HEK293 (cell line): ENCODE measurements at regions not wholly inside any gene's neighbourhood (a gene's known extent, or its start where the extent isn't known, plus 50 kb on each side); places are given as distances from the start of the nearest gene placed in this dataset.

Source experiments
- CTCF ChIA-PET: fragments of 350-600 bp; formaldehyde crosslinking; extraction: SDS; loops from one replicate; lab custom pipeline; 2021; ENCODE audit warnings: antibody characterized with exemption; lab: Yijun Ruan, JAX
- POLR2A ChIA-PET: fragments of 300-600 bp; formaldehyde crosslinking; extraction: SDS; loops from one replicate; lab custom pipeline; 2020; ENCODE audit warnings: antibody characterized with exemption, inconsistent platforms; lab: Yijun Ruan, JAX
- H3K27ac ChIP-seq: fragments of 200-500 bp; sonication (Bioruptor generic); 2 replicates; pipeline ENCODE4 v1.5.1; 2014; ENCODE audit warnings: low read depth, low read length, control low read depth, inconsistent platforms; ENCODE audit errors: extremely low read depth
- H3K36me3 ChIP-seq, 2 experiments: fragments of 200-500 bp in 1 of 2; sonication (Bioruptor generic) in 1 of 2; 1 replicate in 1 of 2; 2 replicates in 1 of 2; pipeline ENCODE4 v1.5.1; 2014 to 2017; ENCODE audit warnings: inconsistent platforms in 2 of 2, low read length in 2 of 2; ENCODE audit not compliant: control insufficient read depth in 2 of 2, insufficient read depth in 1 of 2
- H3K4me1 ChIP-seq: fragments of 200-500 bp; sonication (Bioruptor generic); 2 replicates; pipeline ENCODE4 v1.5.1; 2014; ENCODE audit warnings: mild to moderate bottlenecking, low read length, inconsistent platforms; ENCODE audit not compliant: control insufficient read depth, insufficient read depth
- H3K4me3 ChIP-seq: 2 replicates; pipeline ENCODE4 v1.5.1; 2011; ENCODE audit warnings: low read depth, mild to moderate bottlenecking, control low read depth, low read length, moderate library complexity
- H3K9me3 ChIP-seq: fragments of 200-500 bp; sonication (Bioruptor generic); 2 replicates; pipeline ENCODE4 v1.5.1; 2014; ENCODE audit warnings: low read depth, low read length, inconsistent platforms; ENCODE audit not compliant: control insufficient read depth, insufficient read depth
- AEBP2 ChIP-seq: fragments of 450-650 bp; formaldehyde crosslinking; IDR thresholded peaks from 2 replicates; pipeline ENCODE4 v1.5.1; 2016; ENCODE audit warnings: missing biosample characterization, missing genetic modification characterization, borderline replicate concordance
- IKZF3 ChIP-seq: fragments of 450-650 bp; IDR thresholded peaks from 2 replicates; pipeline ENCODE4 v1.5.0; 2018; ENCODE audit warnings: missing biosample characterization, mild to moderate bottlenecking, missing genetic modification characterization, moderate library complexity
- SETDB1 ChIP-seq: IDR thresholded peaks from one replicate; pipeline ENCODE4 v1.6.1; 2017; ENCODE audit warnings: mild to moderate bottlenecking, low read length, moderate library complexity, mixed read lengths; ENCODE audit not compliant: insufficient read length
- WT1 ChIP-seq: fragments of 450-650 bp; formaldehyde crosslinking; IDR thresholded peaks from 2 replicates; pipeline ENCODE4 v1.5.1; 2016; ENCODE audit warnings: missing biosample characterization, missing genetic modification characterization
- ZBTB1 ChIP-seq: fragments of 450-650 bp; formaldehyde crosslinking; IDR thresholded peaks from 2 replicates; pipeline ENCODE4 v1.5.1; 2016; ENCODE audit warnings: missing biosample characterization, missing genetic modification characterization
- ZBTB26 ChIP-seq: fragments of 450-650 bp; formaldehyde crosslinking; optimal IDR thresholded peaks from 2 replicates; pipeline ENCODE3; 2016; ENCODE audit warnings: missing biosample characterization, mild to moderate bottlenecking, missing genetic modification characterization
- ZNF148 ChIP-seq: fragments of 450-650 bp; formaldehyde crosslinking; IDR thresholded peaks from 2 replicates; pipeline ENCODE4 v1.5.0; 2017; ENCODE audit warnings: missing biosample characterization, missing genetic modification characterization, borderline replicate concordance
- ZNF24 ChIP-seq: fragments of 450-650 bp; formaldehyde crosslinking; IDR thresholded peaks from 2 replicates; pipeline ENCODE4 v1.5.1; 2016; ENCODE audit warnings: missing biosample characterization, missing genetic modification characterization
- ZNF37A ChIP-seq: fragments of 450-650 bp; IDR thresholded peaks from 2 replicates; pipeline ENCODE4 v1.5.1; 2018; ENCODE audit warnings: missing biosample characterization, missing genetic modification characterization
- ZNF433 ChIP-seq: fragments of 450-650 bp; formaldehyde crosslinking; IDR thresholded peaks from 2 replicates; pipeline ENCODE4 v1.5.1; 2016; ENCODE audit warnings: missing biosample characterization, missing genetic modification characterization, low read depth
- ZNF449 ChIP-seq: fragments of 450-650 bp; formaldehyde crosslinking; IDR thresholded peaks from 2 replicates; pipeline ENCODE4 v1.5.1; 2017; ENCODE audit warnings: missing biosample characterization, mild to moderate bottlenecking, missing genetic modification characterization, moderate library complexity
- ZNF549 ChIP-seq: fragments of 450-650 bp; IDR thresholded peaks from 2 replicates; pipeline ENCODE4 v1.5.1; 2018; ENCODE audit warnings: missing biosample characterization, missing genetic modification characterization, mild to moderate bottlenecking, inconsistent platforms, moderate library complexity
- ZNF610 ChIP-seq: fragments of 450-650 bp; formaldehyde crosslinking; IDR thresholded peaks from 2 replicates; pipeline ENCODE4 v1.5.1; 2016; ENCODE audit warnings: missing biosample characterization, missing genetic modification characterization, borderline replicate concordance
- ZNF660 ChIP-seq: fragments of 450-650 bp; IDR thresholded peaks from 2 replicates; pipeline ENCODE4 v1.5.1; 2018; ENCODE audit warnings: missing biosample characterization, mild to moderate bottlenecking, missing genetic modification characterization
- ZNF664 ChIP-seq: fragments of 450-650 bp; formaldehyde crosslinking; IDR thresholded peaks from 2 replicates; pipeline ENCODE4 v1.5.1; 2016; ENCODE audit warnings: missing biosample characterization, missing genetic modification characterization
- ZNF701 ChIP-seq: fragments of 450-650 bp; formaldehyde crosslinking; IDR thresholded peaks from 2 replicates; pipeline ENCODE4 v1.5.1; 2016; ENCODE audit warnings: missing biosample characterization, missing genetic modification characterization
- ZNF76 ChIP-seq: fragments of 450-650 bp; formaldehyde crosslinking; IDR thresholded peaks from 2 replicates; pipeline ENCODE4; 2016; ENCODE audit warnings: low read depth, missing biosample characterization, missing genetic modification characterization, borderline replicate concordance
- ZNF768 ChIP-seq: fragments of 450-650 bp; formaldehyde crosslinking; IDR thresholded peaks from 2 replicates; pipeline ENCODE4 v1.5.1; 2018; ENCODE audit warnings: missing biosample characterization, mild to moderate bottlenecking, missing genetic modification characterization
- ZNF791 ChIP-seq: fragments of 450-650 bp; formaldehyde crosslinking; IDR thresholded peaks from 2 replicates; pipeline ENCODE4 v1.5.1; 2016; ENCODE audit warnings: missing biosample characterization, missing genetic modification characterization
- ZNF792 ChIP-seq: fragments of 450-650 bp; formaldehyde crosslinking; IDR thresholded peaks from 2 replicates; pipeline ENCODE4 v1.5.1; 2016; ENCODE audit warnings: missing biosample characterization, missing genetic modification characterization
- TF ChIP-seq, protein P1 (sequence below): sonication (generic); formaldehyde crosslinking; IDR thresholded peaks from 2 replicates; pipeline ENCODE4 v1.8.1; 2022; ENCODE audit warnings: mild to moderate bottlenecking, moderate library complexity, missing genetic modification reagents

DNA sequence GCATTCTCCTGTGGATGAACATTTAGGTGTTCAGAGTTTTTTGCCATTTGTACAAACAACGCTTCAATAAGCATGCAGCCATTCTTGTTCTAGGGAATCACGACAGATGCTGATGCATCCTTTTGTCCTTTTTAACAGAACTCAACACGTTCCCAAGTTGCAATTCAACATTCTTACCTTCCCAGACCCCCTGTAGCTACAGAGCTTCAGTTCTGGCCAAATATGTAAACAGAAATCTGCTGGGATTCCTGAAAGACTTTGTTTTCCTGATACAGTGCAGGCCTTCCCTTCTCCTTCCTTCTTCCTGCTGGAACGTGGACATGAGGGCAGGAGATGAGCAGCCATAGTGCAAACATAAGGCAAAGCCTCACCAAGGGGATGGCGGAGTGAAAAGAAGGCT lies 59.1 kb upstream of the SPATA12 start:
- Histone ChIP-seq H3K27ac (no peak overlapping the region), H3K9me3 (no peaks in the 10 kb centered on the region), H3K36me3 (no peaks in the 10 kb centered on the region), H3K4me1 (no peaks in the 10 kb centered on the region), H3K4me3 (no peak overlapping the region)
- CTCF ChIA-PET: interaction anchor here (0.7 kb wide), 2 partner anchors 19 to 162 kb away, joined by 4 read pairs; no protein-coding TSS in a partner anchor
- TF ChIP-seq AEBP2 (tag by site-specific recombination) (no peak), ZNF24 (tag by site-specific recombination) (no peak), ZNF768 (no peak), ZNF148 (tag by site-specific recombination) (no peak), ZNF792 (tag by site-specific recombination) (no peak), ZNF660 (tag by site-specific recombination) (no peak), ZNF76 (tag by site-specific recombination) (no peak), IKZF3 (tag by site-specific recombination) (no peak), ZNF449 (tag by site-specific recombination) (no peak), ZNF610 (tag by site-specific recombination) (no peak), ZNF549 (tag by site-specific recombination) (no peak), ZNF37A (tag by site-specific recombination) (no peak)
- POLR2A ChIA-PET: no interaction called here

DNA sequence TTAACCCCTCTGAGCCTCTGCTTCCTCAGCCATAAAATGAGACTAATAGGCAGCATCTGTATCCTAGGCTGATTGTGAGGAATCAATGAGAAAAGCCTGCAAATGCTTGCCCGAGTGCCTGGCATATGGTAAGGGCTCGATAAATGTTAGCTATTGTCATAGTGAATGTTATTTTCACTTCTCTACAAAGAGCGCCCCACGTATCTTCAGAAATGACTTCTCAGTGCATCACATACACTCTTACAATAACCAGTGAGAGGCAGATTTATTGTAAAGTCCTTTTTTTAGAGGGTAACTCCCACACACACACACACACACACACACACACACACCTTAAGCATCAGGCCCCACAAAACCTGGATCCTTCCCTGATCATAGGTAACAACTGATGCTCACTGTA lies 60.5 kb upstream of the SPATA12 start:
- no peak for TF ChIP-seq WT1
- no peak for TF ChIP-seq ZNF701 (tag by site-specific recombination)
- no peak overlapping the region for H3K27ac ChIP-seq
- no peaks in the 10 kb centered on the region for H3K36me3 ChIP-seq
- H3K4me3 ChIP-seq: no peak overlapping the region
- no peaks in the 10 kb centered on the region for H3K9me3 ChIP-seq
- ChIA-PET POLR2A (no interaction called here), CTCF (interaction anchor here (0.8 to 1.2 kb wide), 3 partner anchors 11 to 222 kb away, joined by 3 to 6 read pairs (median 4); no protein-coding TSS in a partner anchor)
- no peaks in the 10 kb centered on the region for H3K4me1 ChIP-seq

DNA sequence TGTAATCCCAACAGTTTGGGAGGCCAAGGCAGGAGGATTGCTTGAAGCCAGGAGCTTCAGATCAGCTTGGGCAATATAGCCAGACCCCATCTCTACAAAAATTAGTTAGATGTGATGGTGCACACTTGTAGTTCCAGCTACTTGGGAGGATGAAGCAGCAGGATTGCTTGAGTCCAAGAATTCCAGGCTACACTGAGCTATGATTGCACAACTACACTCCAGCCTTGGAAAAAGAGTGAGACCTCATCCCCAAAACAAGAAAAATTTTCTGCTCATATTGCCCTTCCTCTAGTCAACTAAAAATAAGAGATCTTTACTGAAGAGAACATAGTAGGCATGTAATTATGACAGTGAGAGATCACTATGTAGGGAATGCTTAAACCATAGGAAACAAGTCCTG lies 60.9 kb upstream of the SPATA12 start:
- no peak overlapping the region for H3K27ac ChIP-seq
- CTCF ChIA-PET: interaction anchor here (0.7 to 1.2 kb wide), 4 partner anchors 11 to 283 kb away, joined by 3 to 6 read pairs (median 4); no protein-coding TSS in a partner anchor
- POLR2A ChIA-PET: no interaction called here
- TF ChIP-seq ZNF664 (no peak), ZBTB1 (tag by site-specific recombination) (no peak), ZBTB26 (no peak), ZNF433 (tag by site-specific recombination) (no peak), ZNF791 (tag by site-specific recombination) (no peak), SETDB1 (no peak)
- TF ChIP-seq, protein P1, sequence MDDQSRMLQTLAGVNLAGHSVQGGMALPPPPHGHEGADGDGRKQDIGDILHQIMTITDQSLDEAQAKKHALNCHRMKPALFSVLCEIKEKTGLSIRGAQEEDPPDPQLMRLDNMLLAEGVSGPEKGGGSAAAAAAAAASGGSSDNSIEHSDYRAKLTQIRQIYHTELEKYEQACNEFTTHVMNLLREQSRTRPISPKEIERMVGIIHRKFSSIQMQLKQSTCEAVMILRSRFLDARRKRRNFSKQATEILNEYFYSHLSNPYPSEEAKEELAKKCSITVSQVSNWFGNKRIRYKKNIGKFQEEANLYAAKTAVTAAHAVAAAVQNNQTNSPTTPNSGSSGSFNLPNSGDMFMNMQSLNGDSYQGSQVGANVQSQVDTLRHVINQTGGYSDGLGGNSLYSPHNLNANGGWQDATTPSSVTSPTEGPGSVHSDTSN (CRISPR knock-in tag): no peak
- TF ChIP-seq, all 188 proteins: peak for 0
- Histone ChIP-seq H3K9me3 (no peaks in the 10 kb centered on the region), H3K4me3 (no peak overlapping the region), H3K4me1 (no peaks in the 10 kb centered on the region), H3K36me3 (no peaks in the 10 kb centered on the region)
